ENCODE measurements at regions not wholly inside any gene's neighbourhood (a gene's known extent, or its start where the extent isn't known, plus 50 kb on each side); places are given as distances from the start of the nearest gene placed in this dataset.

DNA sequence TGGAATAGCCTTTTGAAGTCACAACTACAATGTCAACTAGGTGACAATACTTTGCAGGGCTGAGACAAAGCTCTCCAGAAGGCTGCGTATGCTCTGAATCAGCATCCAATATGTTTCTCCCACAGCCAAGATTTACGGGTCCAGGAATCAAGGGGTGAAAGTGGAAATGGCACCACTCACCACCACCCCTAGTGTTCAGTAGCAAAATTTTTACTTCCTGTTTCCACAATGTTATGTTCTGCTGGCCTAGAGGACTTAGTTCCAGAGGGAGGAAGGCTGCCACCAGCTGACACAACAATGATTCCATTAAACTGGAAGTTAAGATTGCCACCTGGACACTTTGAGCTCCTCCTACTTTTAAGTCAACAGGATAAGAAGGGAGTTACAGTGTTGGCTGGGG, 68.5 kb upstream of the MPEG1 start:
- TF ChIP-seq, protein P1, sequence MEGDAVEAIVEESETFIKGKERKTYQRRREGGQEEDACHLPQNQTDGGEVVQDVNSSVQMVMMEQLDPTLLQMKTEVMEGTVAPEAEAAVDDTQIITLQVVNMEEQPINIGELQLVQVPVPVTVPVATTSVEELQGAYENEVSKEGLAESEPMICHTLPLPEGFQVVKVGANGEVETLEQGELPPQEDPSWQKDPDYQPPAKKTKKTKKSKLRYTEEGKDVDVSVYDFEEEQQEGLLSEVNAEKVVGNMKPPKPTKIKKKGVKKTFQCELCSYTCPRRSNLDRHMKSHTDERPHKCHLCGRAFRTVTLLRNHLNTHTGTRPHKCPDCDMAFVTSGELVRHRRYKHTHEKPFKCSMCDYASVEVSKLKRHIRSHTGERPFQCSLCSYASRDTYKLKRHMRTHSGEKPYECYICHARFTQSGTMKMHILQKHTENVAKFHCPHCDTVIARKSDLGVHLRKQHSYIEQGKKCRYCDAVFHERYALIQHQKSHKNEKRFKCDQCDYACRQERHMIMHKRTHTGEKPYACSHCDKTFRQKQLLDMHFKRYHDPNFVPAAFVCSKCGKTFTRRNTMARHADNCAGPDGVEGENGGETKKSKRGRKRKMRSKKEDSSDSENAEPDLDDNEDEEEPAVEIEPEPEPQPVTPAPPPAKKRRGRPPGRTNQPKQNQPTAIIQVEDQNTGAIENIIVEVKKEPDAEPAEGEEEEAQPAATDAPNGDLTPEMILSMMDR (conservative IDR thresholded peaks at IDR 0.05): no peak; the same call in 1 of the 2 replicates
- TF ChIP-seq ZFX (IDR thresholded peaks at IDR 0.05): no peak

All from C4-2B (cell line).